CD14-positive monocyte (primary cell): ENCODE measurements at regions not wholly inside any gene's neighbourhood (a gene's known extent, or its start where the extent isn't known, plus 50 kb on each side); places are given as distances from the start of the nearest gene placed in this dataset.

Experiments used
- DNase-seq, 3 donors: peaks; one replicate each; pipeline ENCODE4 v3.0.0-alpha.2; 2011 to 2022
- H2AFZ ChIP-seq: 2 replicates; pipeline ENCODE4 v1.6.0; 2012; ENCODE audit warnings: mild to moderate bottlenecking, low read depth, low read length, inconsistent platforms; ENCODE audit not compliant: insufficient read depth, poor library complexity, severe bottlenecking
- H3K27ac ChIP-seq, 2 donors: 1 replicate in 1 of 2; 2 replicates in 1 of 2; pipeline ENCODE4 v1.5.1; 2012 to 2013; ENCODE audit warnings: low read length in 2 of 2, control low read depth in 1 of 2, inconsistent platforms in 1 of 2, low read depth in 1 of 2, mild to moderate bottlenecking in 1 of 2
- H3K27me3 ChIP-seq, 2 donors: one replicate each; pipeline versions ENCODE4 v1.6.0 to v1.6.1; 2011 to 2013; ENCODE audit warnings: low read length in 2 of 2; ENCODE audit not compliant: control insufficient read depth in 2 of 2, insufficient read depth in 2 of 2
- H3K36me3 ChIP-seq, 2 donors: replicated peaks in 1 of 2; 1 replicate in 1 of 2; 2 replicates in 1 of 2; pipeline versions ENCODE4 v1.5.1 to v1.6.1; 2012 to 2013; ENCODE audit warnings: low read length in 2 of 2, control low read depth in 1 of 2, inconsistent platforms in 1 of 2, mild to moderate bottlenecking in 1 of 2; ENCODE audit not compliant: insufficient read depth in 2 of 2, control insufficient read depth in 1 of 2
- H3K4me1 ChIP-seq, 2 donors: 1 replicate in 1 of 2; 2 replicates in 1 of 2; pipeline versions ENCODE4 v1.5.1 to v1.6.1; 2012 to 2013; ENCODE audit warnings: low read length in 2 of 2, control low read depth in 1 of 2, inconsistent platforms in 1 of 2, mild to moderate bottlenecking in 1 of 2, moderate library complexity in 1 of 2; ENCODE audit not compliant: insufficient read depth in 2 of 2, control insufficient read depth in 1 of 2
- H3K4me2 ChIP-seq: replicated peaks from 2 replicates; pipeline ENCODE3; 2012; ENCODE audit warnings: low read length, moderate library complexity, mild to moderate bottlenecking; ENCODE audit not compliant: poor library complexity, severe bottlenecking; ENCODE audit errors: extremely low read depth
- H3K4me3 ChIP-seq, 3 experiments: fragments of 200-600 bp in 1 of 3; sonication (generic) in 1 of 3; replicated peaks in 1 of 3; 1 replicate in 2 of 3; 2 replicates in 1 of 3; pipeline ENCODE4 v1.5.1; 2011 to 2013; ENCODE audit warnings: low read length in 3 of 3, mild to moderate bottlenecking in 3 of 3, control low read depth in 2 of 3, low read depth in 2 of 3, inconsistent platforms in 1 of 3, moderate library complexity in 1 of 3
- H3K79me2 ChIP-seq: 2 replicates; pipeline ENCODE4 v1.6.0; 2012; ENCODE audit warnings: mild to moderate bottlenecking, control low read depth, inconsistent platforms, low read length, moderate library complexity; ENCODE audit not compliant: insufficient read depth
- H3K9ac ChIP-seq: 2 replicates; pipeline ENCODE4 v1.6.0; 2017; ENCODE audit warnings: low read length, mild to moderate bottlenecking; ENCODE audit not compliant: insufficient read depth, poor library complexity, severe bottlenecking
- H3K9me3 ChIP-seq, 2 donors: replicated peaks in 1 of 2; 1 replicate in 1 of 2; 2 replicates in 1 of 2; pipeline versions ENCODE4 v1.5.1 to v1.6.1; 2012 to 2013; ENCODE audit warnings: low read length in 2 of 2, control low read depth in 1 of 2; ENCODE audit not compliant: control insufficient read depth in 1 of 2, insufficient read depth in 1 of 2
- H4K20me1 ChIP-seq: 2 replicates; pipeline ENCODE4 v1.6.0; 2012; ENCODE audit warnings: mild to moderate bottlenecking, low read length, control low read depth, moderate library complexity; ENCODE audit not compliant: insufficient read depth
- H3K27ac Mint-ChIP-seq, 7 donors: one replicate each; pipeline ENCODE4 v1.8.0; 2020; ENCODE audit warnings: mild to moderate bottlenecking in 7 of 7, mixed read lengths in 7 of 7, moderate library complexity in 6 of 7, inconsistent platforms in 2 of 7
- H3K27me3 Mint-ChIP-seq, 3 donors: one replicate each; pipeline ENCODE4 v1.8.0; 2021 to 2022; ENCODE audit warnings: low read depth in 3 of 3, mild to moderate bottlenecking in 3 of 3, mixed read lengths in 3 of 3, moderate library complexity in 3 of 3, inconsistent platforms in 1 of 3
- H3K36me3 Mint-ChIP-seq, 2 donors: one replicate each; pipeline ENCODE4 v1.8.0; 2020; ENCODE audit warnings: mixed read lengths in 2 of 2, inconsistent platforms in 1 of 2, mild to moderate bottlenecking in 1 of 2
- H3K4me1 Mint-ChIP-seq: one replicate; pipeline ENCODE4 v1.8.0; 2020; ENCODE audit warnings: mild to moderate bottlenecking, mixed read lengths
- H3K4me3 Mint-ChIP-seq, 2 donors: one replicate each; pipeline ENCODE4 v1.8.0; 2020; ENCODE audit warnings: mild to moderate bottlenecking in 2 of 2, mixed read lengths in 2 of 2, moderate library complexity in 1 of 2
- H3K9me3 Mint-ChIP-seq, 7 donors: one replicate each; pipeline ENCODE4 v1.8.0; 2020 to 2022; ENCODE audit warnings: mixed read lengths in 7 of 7, mild to moderate bottlenecking in 6 of 7, moderate library complexity in 6 of 7, inconsistent platforms in 2 of 7
- WGBS: methylation state at CpG from one replicate; pipeline ENCODE4 v1.1.5; 2013; ENCODE audit warnings: missing lambda C conversion rate; ENCODE audit not compliant: insufficient coverage; 5-methylcytosine and 5-hydroxymethylcytosine counted together
- intact Hi-C, 2 donors: fragments of 100-400 bp; cut with micrococcal nuclease; formaldehyde crosslinking; loops; one replicate each; pipeline versions ENCODE4 v1.15.0 to v1.15.1; 2023
- TF ChIP-seq, protein P1 (sequence below): fragments of 200-600 bp; IDR thresholded peaks from one replicate; pipeline ENCODE4 v1.8.0; 2022; ENCODE audit warnings: antibody characterized with exemption, mild to moderate bottlenecking

GRCh38 chr20:60728705-60729104, 523.4 kb upstream of the CDH4 start:
- Mint-ChIP-seq H3K4me3 (no peak overlapping the region), H3K27ac (no peak overlapping the region), H3K4me1 (no peaks in the 10 kb centered on the region), H3K27me3 (no peaks in the 10 kb centered on the region), H3K36me3 (no peaks in the 10 kb centered on the region), H3K9me3 (peaks cover 1 to 7% (median 3%) of the 10 kb centered on the region in 7 donors)
- Histone ChIP-seq H3K4me3 (no peak overlapping the region), H3K79me2 (no peaks in the 10 kb centered on the region), H3K9me3 (peaks cover 0 to 3% of the 10 kb centered on the region in 2 donors), H2AFZ (no peak overlapping the region), H3K27ac (no peak overlapping the region), H3K27me3 (no peaks in the 10 kb centered on the region), H3K4me1 (no peaks in the 10 kb centered on the region), H3K9ac (no peak overlapping the region), H4K20me1 (no peaks in the 10 kb centered on the region), H3K4me2 (no peak overlapping the region), H3K36me3 (no peaks in the 10 kb centered on the region)
- TF ChIP-seq, protein P1, sequence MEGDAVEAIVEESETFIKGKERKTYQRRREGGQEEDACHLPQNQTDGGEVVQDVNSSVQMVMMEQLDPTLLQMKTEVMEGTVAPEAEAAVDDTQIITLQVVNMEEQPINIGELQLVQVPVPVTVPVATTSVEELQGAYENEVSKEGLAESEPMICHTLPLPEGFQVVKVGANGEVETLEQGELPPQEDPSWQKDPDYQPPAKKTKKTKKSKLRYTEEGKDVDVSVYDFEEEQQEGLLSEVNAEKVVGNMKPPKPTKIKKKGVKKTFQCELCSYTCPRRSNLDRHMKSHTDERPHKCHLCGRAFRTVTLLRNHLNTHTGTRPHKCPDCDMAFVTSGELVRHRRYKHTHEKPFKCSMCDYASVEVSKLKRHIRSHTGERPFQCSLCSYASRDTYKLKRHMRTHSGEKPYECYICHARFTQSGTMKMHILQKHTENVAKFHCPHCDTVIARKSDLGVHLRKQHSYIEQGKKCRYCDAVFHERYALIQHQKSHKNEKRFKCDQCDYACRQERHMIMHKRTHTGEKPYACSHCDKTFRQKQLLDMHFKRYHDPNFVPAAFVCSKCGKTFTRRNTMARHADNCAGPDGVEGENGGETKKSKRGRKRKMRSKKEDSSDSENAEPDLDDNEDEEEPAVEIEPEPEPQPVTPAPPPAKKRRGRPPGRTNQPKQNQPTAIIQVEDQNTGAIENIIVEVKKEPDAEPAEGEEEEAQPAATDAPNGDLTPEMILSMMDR = no peak
- no peak for DNase-seq
- 78% methylated on average over 3 of the region's 4 CpGs for WGBS
- intact Hi-C loops = no loop called here

DNA sequence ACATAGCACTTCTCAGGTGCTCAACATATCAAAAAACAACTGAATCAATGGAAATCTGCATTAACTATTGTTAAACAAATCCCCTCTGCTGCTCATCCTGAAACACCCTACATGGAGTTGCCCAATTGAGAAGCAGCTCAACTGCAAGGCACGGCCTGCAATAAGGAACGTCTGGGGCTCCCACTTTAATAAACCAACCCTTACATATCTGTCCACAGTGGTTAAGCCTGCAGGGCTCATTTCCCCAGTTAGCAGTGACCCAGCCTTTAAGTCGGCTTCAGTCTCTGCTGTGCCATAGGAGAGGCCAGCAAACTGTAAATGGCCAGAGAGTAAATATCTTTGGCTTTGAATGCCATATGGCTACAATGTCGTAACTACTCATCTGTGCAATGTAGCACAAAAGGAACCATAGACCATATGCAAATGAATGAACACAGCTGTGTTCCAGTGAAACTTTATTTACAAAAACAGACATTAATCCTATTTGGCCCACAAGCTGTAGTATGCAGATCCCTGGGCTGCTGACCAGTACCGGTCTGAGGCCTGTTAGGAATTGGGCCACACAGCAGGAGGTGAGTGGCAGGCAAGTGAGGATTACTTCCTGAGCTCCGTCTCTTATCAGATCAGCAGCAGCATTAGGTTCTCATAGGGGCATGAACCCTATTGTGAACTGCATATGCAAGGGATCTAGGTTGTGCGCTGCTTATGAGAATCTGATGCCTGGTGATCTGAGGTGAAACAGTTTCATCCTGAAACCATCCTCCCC, 522.7 kb upstream of the CDH4 start:
- H3K36me3 ChIP-seq = no peaks in the 10 kb centered on the region
- Mint-ChIP-seq H3K4me3 (no peak overlapping the region), H3K36me3 (no peaks in the 10 kb centered on the region), H3K4me1 (no peaks in the 10 kb centered on the region), H3K27me3 (no peaks in the 10 kb centered on the region), H3K9me3 (peaks cover 1 to 11% (median 3%) of the 10 kb centered on the region in 7 donors), H3K27ac (no peak overlapping the region)
- H3K79me2 ChIP-seq = no peaks in the 10 kb centered on the region
- DNase-seq = no peak
- no peaks in the 10 kb centered on the region for H3K4me1 ChIP-seq
- H2AFZ ChIP-seq = no peak overlapping the region
- H3K9me3 ChIP-seq = peaks cover 0 to 3% of the 10 kb centered on the region in 2 donors
- H3K27me3 ChIP-seq = no peaks in the 10 kb centered on the region
- H3K4me2 ChIP-seq = no peak overlapping the region
- intact Hi-C loops = no loop called here
- TF ChIP-seq, protein P1 = no peak
- H3K4me3 ChIP-seq = no peak overlapping the region
- H3K27ac ChIP-seq = no peak overlapping the region
- no peaks in the 10 kb centered on the region for H4K20me1 ChIP-seq
- WGBS = 71% methylated on average over 5 of the region's 7 CpGs
- H3K9ac ChIP-seq = no peak overlapping the region
